ENCODE measurements at regions not wholly inside any gene's neighbourhood (a gene's known extent, or its start where the extent isn't known, plus 50 kb on each side); places are given as distances from the start of the nearest gene placed in this dataset.

GRCh38 chr9:118940473-118940872 is 428.8 kb downstream of the BRINP1 start (continued):
- TF ChIP-seq ZC3H10 (CRISPR knock-in tag; IDR thresholded peaks at IDR 0.05): no peak
- no peak for TF ChIP-seq PPARA (CRISPR knock-in tag; IDR thresholded peaks at IDR 0.05; ENCODE audit: borderline replicate concordance)
- no peak for TF ChIP-seq CSDC2 (CRISPR knock-in tag; IDR thresholded peaks at IDR 0.05)
- TF ChIP-seq ZNF70 (CRISPR knock-in tag; IDR thresholded peaks at IDR 0.05): no peak
- no peak for TF ChIP-seq TCF4 (CRISPR knock-in tag; IDR thresholded peaks at IDR 0.05; ENCODE audit: borderline replicate concordance)

GRCh38 chr9:118946669-118947068 is 422.6 kb downstream of the BRINP1 start:
- no peak for ATAC-seq
- TF ChIP-seq ZNF8 (CRISPR knock-in tag; IDR thresholded peaks at IDR 0.05) (no peak), PATZ1 (CRISPR knock-in tag; IDR thresholded peaks at IDR 0.05; ENCODE audit: borderline replicate concordance) (no peak), CSDC2 (CRISPR knock-in tag; IDR thresholded peaks at IDR 0.05) (no peak), SNAI2 (CRISPR knock-in tag; IDR thresholded peaks at IDR 0.05) (no peak), ZC3H10 (CRISPR knock-in tag; IDR thresholded peaks at IDR 0.05) (no peak), PPARA (CRISPR knock-in tag; IDR thresholded peaks at IDR 0.05; ENCODE audit: borderline replicate concordance) (no peak), BACH2 (CRISPR knock-in tag; IDR thresholded peaks at IDR 0.05; ENCODE audit: borderline replicate concordance) (no peak), ZNF70 (CRISPR knock-in tag; IDR thresholded peaks at IDR 0.05) (no peak), ESRRG (CRISPR knock-in tag; IDR thresholded peaks at IDR 0.05) (no peak), ZFP3 (CRISPR knock-in tag; IDR thresholded peaks at IDR 0.05) (no peak), GLIS3 (CRISPR knock-in tag; IDR thresholded peaks at IDR 0.05) (no peak), TCF4 (CRISPR knock-in tag; IDR thresholded peaks at IDR 0.05; ENCODE audit: borderline replicate concordance) (no peak), ZFP30 (CRISPR knock-in tag; IDR thresholded peaks at IDR 0.05) (no peak), POU6F1 (CRISPR knock-in tag; IDR thresholded peaks at IDR 0.05; ENCODE audit: borderline replicate concordance, low read depth) (no peak)

GRCh38 chr9:118954857-118955256 is 414.4 kb downstream of the BRINP1 start:
- TF ChIP-seq ISL1 (CRISPR knock-in tag; IDR thresholded peaks at IDR 0.05): no peak
- TF ChIP-seq BACH2 (CRISPR knock-in tag; IDR thresholded peaks at IDR 0.05; ENCODE audit: borderline replicate concordance): no peak
- no peak for TF ChIP-seq ARNTL (CRISPR knock-in tag; IDR thresholded peaks at IDR 0.05; ENCODE audit: borderline replicate concordance, low read depth)
- no peak for TF ChIP-seq CREB5 (CRISPR knock-in tag; IDR thresholded peaks at IDR 0.05; ENCODE audit: low read depth)
- no peak for ATAC-seq

- TF ChIP-seq POU6F1 (CRISPR knock-in tag; IDR thresholded peaks at IDR 0.05; ENCODE audit: borderline replicate concordance, low read depth): no peak
- no peak for ATAC-seq
Measured at GRCh38 chr9:118957585-118957984, 411.6 kb downstream of the BRINP1 start.

GRCh38 chr9:118959366-118959765 is 409.9 kb downstream of the BRINP1 start:
- no peak for TF ChIP-seq TSHZ2 (CRISPR knock-in tag; IDR thresholded peaks at IDR 0.05)
- TF ChIP-seq ESRRG (CRISPR knock-in tag; IDR thresholded peaks at IDR 0.05): no peak
- TF ChIP-seq ZNF70 (CRISPR knock-in tag; IDR thresholded peaks at IDR 0.05): no peak
- no peak for TF ChIP-seq CSRNP3 (CRISPR knock-in tag; IDR thresholded peaks at IDR 0.05)
- TF ChIP-seq GLIS3 (CRISPR knock-in tag; IDR thresholded peaks at IDR 0.05): no peak

More at GRCh38 chr9:118959366-118959765, 409.9 kb downstream of the BRINP1 start:
- ATAC-seq: no peak
